VCaP (cell line): ENCODE measurements at regions not wholly inside any gene's neighbourhood (a gene's known extent, or its start where the extent isn't known, plus 50 kb on each side); places are given as distances from the start of the nearest gene placed in this dataset.

Experiments
- H3K27ac ChIP-seq: fragments of 450-650 bp; 2 replicates; pipeline ENCODE4 v1.5.1; 2017
- CTCF ChIP-seq: fragments of 450-650 bp; conservative IDR thresholded peaks from 2 replicates; pipeline ENCODE4 v1.5.1; 2017; ENCODE audit warnings: mild to moderate bottlenecking, moderate library complexity

GRCh38 chr17:43333433-43333943 is 65.3 kb upstream of the ARL4D start:
- no peak for TF ChIP-seq CTCF
- no peak overlapping the region for H3K27ac ChIP-seq

GRCh38 chr17:43332230-43332629 is 66.6 kb upstream of the ARL4D start:
- H3K27ac ChIP-seq, result no peak overlapping the region
- TF ChIP-seq CTCF, result no peak

- no peak overlapping the region for H3K27ac ChIP-seq
- no peak for TF ChIP-seq CTCF
Observed at GRCh38 chr17:43330876-43331639, 67.7 kb upstream of the ARL4D start.

- no peak overlapping the region; the same call in 1 of the 2 replicates for H3K27ac ChIP-seq
- TF ChIP-seq CTCF, result no peak
Observed at GRCh38 chr17:43329183-43329582, 69.6 kb upstream of the ARL4D start.

- TF ChIP-seq CTCF, result no peak
- peak overlapping the region; percentile 35 for H3K27ac ChIP-seq
Observed at GRCh38 chr17:43328650-43329049, 70.1 kb upstream of the ARL4D start.

- TF ChIP-seq CTCF, result no peak
- H3K27ac ChIP-seq, result peak overlapping the region; percentile 35
Observed at GRCh38 chr17:43327834-43328420, 70.9 kb upstream of the ARL4D start.

- H3K27ac ChIP-seq, result peak overlapping the region; percentile 35; the same call in 1 of the 2 replicates
- TF ChIP-seq CTCF, result no peak
Observed at GRCh38 chr17:43327421-43327820, 71.4 kb upstream of the ARL4D start.
